ENCODE measurements at regions not wholly inside any gene's neighbourhood (a gene's known extent, or its start where the extent isn't known, plus 50 kb on each side); places are given as distances from the start of the nearest gene placed in this dataset.
A peak's percentile ranks its signal among the peaks of the same experiment; 100 is the strongest.

DNA sequence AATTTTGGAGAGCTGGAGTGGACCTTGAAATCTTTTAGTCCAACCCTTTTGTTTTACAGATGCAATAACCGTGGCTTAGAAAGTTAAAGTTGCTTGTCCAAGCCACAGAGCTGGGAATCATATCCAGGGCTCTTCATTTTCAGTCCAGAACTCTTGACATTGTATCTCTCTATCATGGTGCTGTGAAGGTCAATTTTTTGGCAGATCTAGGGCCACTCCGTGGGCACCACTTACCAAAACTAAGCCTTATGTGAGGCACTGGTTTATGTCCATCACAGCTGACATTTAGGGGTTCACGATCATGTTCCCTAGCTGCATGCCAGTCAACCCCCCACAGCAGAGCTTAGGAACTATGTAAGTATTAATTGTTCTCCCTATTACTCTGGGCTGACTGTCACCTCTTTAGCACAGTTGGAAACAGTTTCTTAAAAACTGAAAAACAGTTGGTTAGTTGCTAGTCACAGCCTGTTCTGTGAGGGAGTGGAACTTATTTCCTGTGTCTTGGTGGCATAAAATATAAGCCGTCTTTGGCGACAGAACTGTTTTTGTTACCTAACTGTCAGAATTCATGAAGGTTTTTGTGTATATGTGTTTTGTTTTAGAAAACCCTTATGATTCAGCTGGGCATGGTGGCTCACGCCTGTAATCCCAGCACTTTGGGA, 189.6 kb upstream of the UMPS start:
- H3K27ac ChIP-seq = no peak overlapping the region
- TF ChIP-seq ZFX (IDR thresholded peaks at IDR 0.05) (no peak), CTCF (conservative IDR thresholded peaks at IDR 0.05) (no peak)

DNA sequence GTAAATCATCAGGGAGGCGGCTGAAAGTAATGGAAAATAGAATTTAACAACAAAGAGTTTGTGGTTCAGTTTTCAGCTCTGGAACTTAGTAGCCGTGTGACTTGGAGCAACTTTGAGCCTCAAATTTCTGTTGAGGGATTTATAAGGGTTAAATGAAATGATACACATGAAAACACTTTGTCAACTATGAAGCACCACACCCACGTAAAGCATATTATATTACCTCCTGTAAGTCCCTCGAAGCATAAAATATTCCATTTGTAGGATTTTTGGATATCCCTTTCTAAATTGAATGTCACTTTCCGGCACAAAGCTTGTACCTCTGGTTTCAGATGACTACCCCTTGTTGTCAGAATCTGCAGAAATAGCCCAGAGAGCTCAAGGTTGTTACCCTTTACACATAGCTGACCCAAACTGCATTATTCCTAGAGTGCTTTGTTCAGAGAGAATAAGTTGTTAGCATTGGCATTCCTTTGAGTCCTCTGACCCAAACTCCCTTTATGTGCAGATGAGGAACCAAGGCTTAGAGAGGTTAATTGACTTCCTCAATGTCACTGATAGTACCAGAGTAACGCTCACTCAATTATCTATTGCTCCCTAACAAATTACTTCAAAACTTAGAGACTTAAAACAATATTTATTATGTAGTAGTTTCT, 187.9 kb upstream of the UMPS start:
- TF ChIP-seq ZFX (IDR thresholded peaks at IDR 0.05) (no peak), CTCF (conservative IDR thresholded peaks at IDR 0.05) (no peak)
- H3K27ac ChIP-seq = no peak overlapping the region

GRCh38 chr3:124545891-124546290, 184.4 kb upstream of the UMPS start:
- H3K27ac ChIP-seq = no peak overlapping the region
- TF ChIP-seq ZFX (IDR thresholded peaks at IDR 0.05) = no peak
- no peak for TF ChIP-seq CTCF (conservative IDR thresholded peaks at IDR 0.05)

DNA sequence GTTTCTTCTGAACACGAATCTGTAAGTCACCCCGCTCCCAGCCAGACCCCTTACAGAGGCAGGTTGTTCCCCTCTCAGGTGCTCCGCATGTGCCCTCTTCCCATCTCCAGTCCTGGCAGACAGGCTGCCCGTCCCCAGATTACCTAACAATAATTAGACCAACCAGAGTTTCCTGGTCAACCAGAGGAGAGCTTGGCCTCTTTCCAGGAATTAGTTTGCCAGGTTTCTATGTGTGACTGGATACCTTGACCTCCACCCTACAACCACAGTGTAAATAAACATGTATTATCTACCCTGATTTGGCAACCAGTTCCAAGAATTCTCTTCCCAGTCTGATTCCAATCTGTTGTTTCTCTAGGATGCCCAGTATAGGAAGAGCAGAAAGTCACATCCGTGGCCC, 178.0 kb upstream of the UMPS start:
- H3K27ac ChIP-seq = no peak overlapping the region; the same call in 1 of the 2 replicates
- TF ChIP-seq ZFX (IDR thresholded peaks at IDR 0.05) = no peak
- no peak for TF ChIP-seq CTCF (conservative IDR thresholded peaks at IDR 0.05)

GRCh38 chr3:124553178-124553577, 177.1 kb upstream of the UMPS start:
- H3K27ac ChIP-seq = peak overlapping the region; percentile 54; the same call in 1 of the 2 replicates
- TF ChIP-seq CTCF (conservative IDR thresholded peaks at IDR 0.05) (no peak), ZFX (IDR thresholded peaks at IDR 0.05) (no peak)

- TF ChIP-seq ZFX (IDR thresholded peaks at IDR 0.05) (no peak), CTCF (conservative IDR thresholded peaks at IDR 0.05) (no peak)
- no peak overlapping the region for H3K27ac ChIP-seq
Observed at GRCh38 chr3:124556636-124557035, 173.6 kb upstream of the UMPS start.

DNA sequence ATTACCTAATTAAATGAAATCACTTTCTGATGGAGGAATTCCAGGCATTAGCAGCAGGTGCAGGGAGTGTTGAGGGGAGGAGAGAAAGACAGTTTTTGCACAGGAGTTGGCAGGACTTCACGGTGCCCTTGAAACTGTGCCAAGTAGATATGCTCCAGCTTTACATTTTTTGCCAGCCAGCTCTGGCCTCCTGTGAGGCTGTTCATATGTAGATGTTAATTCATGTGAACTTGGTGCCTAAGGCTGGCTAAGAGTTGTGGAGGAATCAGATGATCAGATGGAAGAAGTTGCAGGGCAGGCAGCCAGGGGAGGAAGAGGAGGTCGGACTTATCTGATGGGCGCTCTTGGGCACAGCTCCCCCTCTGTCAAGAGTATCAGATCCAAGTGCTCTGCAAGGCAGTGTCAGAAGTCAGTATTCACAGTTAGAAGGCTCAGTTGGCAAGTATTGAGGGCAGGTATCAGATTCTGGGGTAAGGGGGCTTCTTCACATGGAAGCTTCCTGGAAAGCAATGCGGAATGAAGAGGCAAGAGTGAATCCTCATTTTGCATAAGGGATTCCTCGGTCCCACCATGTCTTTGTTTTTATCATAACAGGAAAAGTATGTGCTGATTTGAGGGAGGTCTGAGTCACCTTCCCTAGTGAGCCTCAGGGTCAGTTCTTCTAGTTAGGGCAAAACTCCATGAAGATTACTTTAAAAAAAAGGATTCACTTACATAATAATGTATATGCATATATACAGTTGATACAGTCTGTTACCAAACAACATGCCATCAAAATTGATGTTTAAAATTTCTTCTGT, 172.6 kb upstream of the UMPS start:
- no peak overlapping the region for H3K27ac ChIP-seq
- TF ChIP-seq ZFX (IDR thresholded peaks at IDR 0.05) (no peak), CTCF (conservative IDR thresholded peaks at IDR 0.05) (0 out of 2 replicates have a peak, but pooled peaks have one; percentile 4)
